ENCODE measurements at regions not wholly inside any gene's neighbourhood (a gene's known extent, or its start where the extent isn't known, plus 50 kb on each side); places are given as distances from the start of the nearest gene placed in this dataset.
"Not testable (repeated sequence)": the region's sequence is repeated elsewhere in the genome, so short reads cannot be mapped to it uniquely, and the experiment has no call there.

- H3K27ac Mint-ChIP-seq; CTCF ChIA-PET; H3K27me3 Mint-ChIP-seq; H3K4me3 Mint-ChIP-seq; H3K4me1 Mint-ChIP-seq; DNase-seq; H3K36me3 Mint-ChIP-seq; ATAC-seq; H3K9me3 Mint-ChIP-seq (ENCODE audit: low read depth): not testable (repeated sequence)
Observed at GRCh38 chr14:86110871-86111270, 580.9 kb downstream of the FLRT2 start.

DNA sequence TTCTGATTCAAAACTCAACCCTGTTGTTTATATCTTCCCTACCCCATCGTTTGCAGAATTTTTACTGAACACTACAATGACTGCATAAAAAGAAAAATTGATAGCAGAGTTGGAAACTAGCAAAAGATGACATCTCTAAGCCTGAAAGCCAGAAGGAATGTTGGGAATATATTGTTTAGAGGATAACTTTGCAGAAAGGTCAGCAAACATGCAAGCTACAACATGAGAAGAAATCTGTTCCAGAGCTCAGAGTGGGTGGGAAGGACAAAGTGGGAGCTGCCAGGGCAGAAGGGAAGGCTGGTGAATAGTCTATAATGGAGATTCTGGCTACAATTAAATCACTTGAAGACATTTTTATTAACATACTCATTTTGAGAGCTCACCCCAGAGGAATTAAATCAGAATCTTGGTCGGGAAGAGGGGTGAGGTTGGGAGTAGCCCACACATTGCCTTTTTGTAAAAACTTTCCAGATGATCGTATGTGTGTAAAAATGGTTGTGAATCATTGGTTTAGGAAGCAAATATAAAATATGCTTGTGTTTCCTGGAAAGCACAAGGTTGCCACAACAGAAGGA lies 574.8 kb downstream of the FLRT2 start:
- no peak for ATAC-seq
- no peaks in the 10 kb centered on the region for H3K4me1 Mint-ChIP-seq
- peaks cover 6% of the 10 kb centered on the region for H3K9me3 Mint-ChIP-seq (ENCODE audit: low read depth)
- H3K27me3 Mint-ChIP-seq = no peaks in the 10 kb centered on the region
- CTCF ChIA-PET = no interaction called here
- no peak overlapping the region for H3K27ac Mint-ChIP-seq
- DNase-seq = no peak
- no peak overlapping the region for H3K4me3 Mint-ChIP-seq
- H3K36me3 Mint-ChIP-seq = peaks cover 3% of the 10 kb centered on the region

DNA sequence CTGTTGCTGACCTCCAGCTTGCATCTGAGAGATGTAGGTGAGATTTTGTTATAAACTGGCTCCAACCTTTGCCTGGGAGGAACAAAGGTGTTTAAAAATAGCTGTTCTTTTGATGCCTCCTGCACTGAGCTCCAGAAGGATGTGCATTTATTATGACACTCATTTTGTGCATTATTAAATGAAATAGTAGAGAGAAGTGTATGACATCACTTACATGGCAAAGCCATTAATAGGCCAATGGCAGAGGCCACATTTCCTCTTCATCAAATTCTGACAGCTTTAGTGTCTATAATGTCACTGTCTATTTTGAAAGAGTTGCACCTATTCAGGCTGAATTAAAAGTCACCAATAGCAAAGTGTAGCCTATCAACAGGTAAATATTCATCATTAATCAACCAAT lies 564.6 kb downstream of the FLRT2 start:
- no peaks in the 10 kb centered on the region for H3K27me3 Mint-ChIP-seq
- ATAC-seq = no peak
- no peaks in the 10 kb centered on the region for H3K4me1 Mint-ChIP-seq
- H3K27ac Mint-ChIP-seq = no peak overlapping the region
- CTCF ChIA-PET = no interaction called here
- H3K36me3 Mint-ChIP-seq = no peaks in the 10 kb centered on the region
- H3K9me3 Mint-ChIP-seq (ENCODE audit: low read depth) = peaks cover 5% of the 10 kb centered on the region
- DNase-seq = no peak
- H3K4me3 Mint-ChIP-seq = no peak overlapping the region

DNA sequence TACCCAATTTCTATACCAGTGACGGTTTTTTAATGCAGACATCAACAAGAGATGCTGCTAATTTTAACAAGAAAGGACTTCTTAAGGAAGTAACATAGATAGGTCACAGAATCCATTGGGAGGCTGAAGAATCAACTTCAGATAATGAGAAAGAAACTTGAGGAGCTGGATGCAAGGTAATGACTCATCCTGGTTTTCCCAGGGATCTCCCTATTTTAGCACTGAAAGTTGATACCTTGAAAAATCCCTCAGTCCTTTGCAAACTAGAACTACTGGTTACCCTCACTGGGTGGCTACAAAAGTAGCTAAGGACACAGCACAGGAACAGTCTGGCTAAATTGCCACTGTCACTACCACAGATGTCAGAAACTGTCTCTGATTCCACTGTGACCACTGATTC lies 561.9 kb downstream of the FLRT2 start:
- Mint-ChIP-seq H3K4me1 (peaks cover 2% of the 10 kb centered on the region), H3K4me3 (no peak overlapping the region), H3K36me3 (no peaks in the 10 kb centered on the region), H3K27ac (no peak overlapping the region), H3K9me3 (ENCODE audit: low read depth) (peaks cover 5% of the 10 kb centered on the region), H3K27me3 (no peaks in the 10 kb centered on the region)
- DNase-seq (no peak), ATAC-seq (no peak)
- CTCF ChIA-PET = no interaction called here

- CTCF ChIA-PET = no interaction called here
- Mint-ChIP-seq H3K9me3 (ENCODE audit: low read depth) (peaks cover 5% of the 10 kb centered on the region), H3K27me3 (no peaks in the 10 kb centered on the region), H3K36me3 (no peaks in the 10 kb centered on the region), H3K4me3 (no peak overlapping the region), H3K4me1 (peaks cover 2% of the 10 kb centered on the region), H3K27ac (no peak overlapping the region)
- no peak for ATAC-seq
- no peak for DNase-seq
Observed at GRCh38 chr14:86088156-86088555, 558.2 kb downstream of the FLRT2 start.

GRCh38 chr14:86087377-86087776 lies 557.4 kb downstream of the FLRT2 start:
- H3K4me3 Mint-ChIP-seq = no peak overlapping the region
- H3K27ac Mint-ChIP-seq = no peak overlapping the region
- H3K9me3 Mint-ChIP-seq (ENCODE audit: low read depth) = no peaks in the 10 kb centered on the region
- CTCF ChIA-PET = no interaction called here
- DNase-seq (no peak), ATAC-seq (no peak)
- peaks cover 2% of the 10 kb centered on the region for H3K4me1 Mint-ChIP-seq
- no peaks in the 10 kb centered on the region for H3K36me3 Mint-ChIP-seq
- H3K27me3 Mint-ChIP-seq = no peaks in the 10 kb centered on the region

GRCh38 chr14:86086962-86087361 lies 557.0 kb downstream of the FLRT2 start:
- H3K36me3 Mint-ChIP-seq = no peaks in the 10 kb centered on the region
- H3K9me3 Mint-ChIP-seq (ENCODE audit: low read depth) = peaks cover 2% of the 10 kb centered on the region
- H3K27me3 Mint-ChIP-seq = no peaks in the 10 kb centered on the region
- H3K27ac Mint-ChIP-seq = no peak overlapping the region
- ATAC-seq (no peak), DNase-seq (no peak)
- peaks cover 2% of the 10 kb centered on the region for H3K4me1 Mint-ChIP-seq
- no peak overlapping the region for H3K4me3 Mint-ChIP-seq
- CTCF ChIA-PET = no interaction called here

- peaks cover 2% of the 10 kb centered on the region for H3K4me1 Mint-ChIP-seq
- H3K4me3 Mint-ChIP-seq = no peak overlapping the region
- no peaks in the 10 kb centered on the region for H3K36me3 Mint-ChIP-seq
- ATAC-seq (no peak), DNase-seq (no peak)
- H3K9me3 Mint-ChIP-seq (ENCODE audit: low read depth) = peaks cover 2% of the 10 kb centered on the region
- no peaks in the 10 kb centered on the region for H3K27me3 Mint-ChIP-seq
- CTCF ChIA-PET = no interaction called here
- no peak overlapping the region for H3K27ac Mint-ChIP-seq
Observed at GRCh38 chr14:86084097-86084496, 554.2 kb downstream of the FLRT2 start.

DNA sequence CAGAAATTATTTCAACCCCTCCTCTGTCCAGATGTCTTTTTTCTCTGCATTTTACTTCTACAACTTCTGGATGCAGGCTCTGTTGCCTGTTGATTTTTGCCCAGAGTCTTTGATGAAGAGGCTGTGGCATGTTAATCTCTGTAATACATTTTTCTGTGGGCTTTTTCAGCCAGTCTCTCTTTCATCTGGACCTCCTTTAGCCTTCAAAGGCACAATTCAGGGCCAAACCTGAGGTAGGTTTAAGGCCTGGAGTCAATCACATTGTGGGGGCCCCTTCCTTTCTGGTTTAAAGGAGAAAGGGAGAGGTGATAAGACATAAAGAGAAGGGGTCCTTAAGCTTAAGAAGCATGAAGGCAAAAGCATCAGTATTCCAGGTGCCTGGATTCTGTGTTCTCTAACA lies 553.7 kb downstream of the FLRT2 start:
- Mint-ChIP-seq H3K4me1 (peaks cover 2% of the 10 kb centered on the region), H3K27ac (no peak overlapping the region), H3K4me3 (no peak overlapping the region), H3K9me3 (ENCODE audit: low read depth) (peaks cover 2% of the 10 kb centered on the region), H3K27me3 (no peaks in the 10 kb centered on the region), H3K36me3 (no peaks in the 10 kb centered on the region)
- no peak for ATAC-seq
- CTCF ChIA-PET = no interaction called here
- no peak for DNase-seq

DNA sequence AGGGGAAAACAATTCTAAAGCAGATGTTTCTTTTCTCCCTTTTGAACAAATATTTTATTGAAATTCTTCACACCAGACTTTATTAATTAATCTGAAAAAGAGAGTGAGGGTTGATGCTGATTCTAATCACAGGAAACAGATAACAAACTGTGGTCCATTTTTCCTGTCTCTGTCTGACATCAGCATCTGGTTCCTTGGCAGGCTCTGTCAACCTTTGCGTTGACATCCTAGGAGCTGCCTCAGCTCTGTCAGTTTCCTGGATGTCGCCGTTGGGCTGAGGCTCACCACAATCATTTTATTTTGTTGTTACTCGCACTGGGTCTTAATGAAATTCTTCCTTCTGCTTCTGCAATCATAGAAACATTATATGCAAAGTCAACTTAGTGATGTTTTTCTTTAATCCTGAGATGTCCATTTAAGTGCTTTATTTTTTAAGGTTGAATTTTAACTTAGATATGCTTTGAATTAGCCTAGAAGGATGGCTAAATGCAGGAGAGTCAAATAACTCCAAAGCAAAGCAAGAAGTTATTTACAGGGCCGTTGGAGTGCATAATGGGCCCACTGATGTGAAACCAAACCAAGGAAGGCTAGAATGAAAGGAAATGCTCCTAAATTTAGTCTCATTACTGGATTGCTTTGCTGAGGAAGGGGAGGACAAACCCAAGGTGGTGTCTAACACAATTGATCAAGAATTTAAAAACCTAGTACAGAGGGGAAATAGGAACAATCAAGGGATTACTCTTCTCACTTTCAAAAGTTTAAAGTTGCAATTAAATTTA lies 542.4 kb downstream of the FLRT2 start:
- Mint-ChIP-seq H3K27ac (no peak overlapping the region), H3K9me3 (ENCODE audit: low read depth) (no peaks in the 10 kb centered on the region), H3K27me3 (no peaks in the 10 kb centered on the region), H3K4me1 (peaks cover 10% of the 10 kb centered on the region), H3K4me3 (no peak overlapping the region), H3K36me3 (no peaks in the 10 kb centered on the region)
- DNase-seq (no peak), ATAC-seq (no peak)
- CTCF ChIA-PET = no interaction called here

- Mint-ChIP-seq H3K36me3 (no peaks in the 10 kb centered on the region), H3K27ac (no peak overlapping the region), H3K9me3 (ENCODE audit: low read depth) (no peaks in the 10 kb centered on the region), H3K4me1 (peaks cover 2% of the 10 kb centered on the region), H3K4me3 (no peak overlapping the region), H3K27me3 (no peaks in the 10 kb centered on the region)
- DNase-seq (no peak), ATAC-seq (no peak)
- CTCF ChIA-PET = no interaction called here
Observed at GRCh38 chr14:86066651-86067050, 536.7 kb downstream of the FLRT2 start.

DNA sequence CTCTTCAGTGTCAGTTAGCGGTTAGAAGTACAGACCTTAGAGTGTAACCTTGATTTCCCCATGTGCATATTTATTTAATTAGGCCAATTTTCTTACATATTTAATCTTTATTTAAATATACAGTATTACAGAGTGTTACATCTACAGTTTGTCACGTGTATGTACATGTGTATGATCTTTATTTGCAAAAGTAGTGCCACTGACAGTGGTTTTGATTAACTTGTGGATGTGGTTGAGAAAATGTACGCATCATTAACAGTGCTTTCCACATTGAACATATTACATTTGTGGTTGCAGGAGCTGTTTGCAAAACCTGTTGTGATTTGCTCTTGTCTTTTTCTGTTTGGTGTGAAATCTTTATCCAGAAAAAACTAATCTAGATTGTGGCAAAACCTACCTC lies 535.5 kb downstream of the FLRT2 start:
- H3K4me1 Mint-ChIP-seq = no peaks in the 10 kb centered on the region
- no peak overlapping the region for H3K27ac Mint-ChIP-seq
- H3K9me3 Mint-ChIP-seq (ENCODE audit: low read depth) = no peaks in the 10 kb centered on the region
- no peaks in the 10 kb centered on the region for H3K27me3 Mint-ChIP-seq
- no peaks in the 10 kb centered on the region for H3K36me3 Mint-ChIP-seq
- CTCF ChIA-PET = no interaction called here
- no peak for DNase-seq
- ATAC-seq = no peak
- no peak overlapping the region for H3K4me3 Mint-ChIP-seq

- H3K27ac Mint-ChIP-seq; CTCF ChIA-PET; H3K36me3 Mint-ChIP-seq; H3K4me1 Mint-ChIP-seq; H3K4me3 Mint-ChIP-seq; DNase-seq; H3K9me3 Mint-ChIP-seq (ENCODE audit: low read depth); H3K27me3 Mint-ChIP-seq; ATAC-seq: not testable (repeated sequence)
Observed at GRCh38 chr14:86064595-86064994, 534.7 kb downstream of the FLRT2 start.

DNA sequence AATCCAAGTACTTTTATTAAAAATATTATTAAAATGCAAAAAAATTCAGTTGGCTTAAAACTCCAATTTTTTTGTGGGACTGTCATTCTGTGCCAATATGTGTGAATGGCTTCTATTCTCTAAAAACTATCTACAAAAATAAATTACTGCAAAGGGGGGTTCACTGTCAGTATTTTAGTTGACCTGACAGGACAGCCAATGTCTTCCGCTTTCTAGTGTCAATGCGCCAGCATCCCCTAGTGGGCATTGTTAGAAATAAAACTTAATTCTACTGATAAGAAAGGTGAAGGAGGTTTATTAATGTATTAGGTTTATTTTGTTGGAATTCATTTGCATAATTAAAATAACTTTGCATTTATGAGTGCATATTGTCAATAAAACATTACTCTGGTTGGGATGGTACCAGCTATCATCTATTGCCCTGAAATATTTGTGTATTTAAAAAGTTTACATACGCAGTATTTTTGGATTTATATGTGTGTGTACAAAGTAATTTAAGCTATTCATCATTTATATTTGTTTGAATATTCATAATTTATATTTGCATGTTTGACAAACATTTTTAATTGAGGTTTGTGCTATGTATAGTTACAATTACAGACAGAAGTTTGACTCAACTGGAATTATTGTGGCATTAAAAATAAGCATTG lies 527.2 kb downstream of the FLRT2 start:
- CTCF ChIA-PET = no interaction called here
- H3K27me3 Mint-ChIP-seq = no peaks in the 10 kb centered on the region
- H3K9me3 Mint-ChIP-seq (ENCODE audit: low read depth) = no peaks in the 10 kb centered on the region
- H3K36me3 Mint-ChIP-seq = no peaks in the 10 kb centered on the region
- ATAC-seq (no peak), DNase-seq (no peak)
- H3K4me1 Mint-ChIP-seq = peaks cover 2% of the 10 kb centered on the region
- no peak overlapping the region for H3K4me3 Mint-ChIP-seq
- no peak overlapping the region for H3K27ac Mint-ChIP-seq

Measured in activated CD8-positive, alpha-beta memory T cell treated with anti-CD3 and anti-CD28 coated beads, Interleukin-2, amount 10 ng/mL, durations not matched to agents 7 days and 5 days (primary cell).